Vagina (tissue), 2 donors: ENCODE measurements at regions not wholly inside any gene's neighbourhood (a gene's known extent, or its start where the extent isn't known, plus 50 kb on each side); places are given as distances from the start of the nearest gene placed in this dataset.
"Not testable (repeated sequence)": the region's sequence is repeated elsewhere in the genome, so short reads cannot be mapped to it uniquely, and the experiment has no call there.

ENCODE experiments used
- DNase-seq, 2 donors: peaks; one replicate each; pipeline ENCODE4 v3.0.0-alpha.2; 2017; ENCODE audit errors: extremely low spot score in 2 of 2
- H3K27ac ChIP-seq: fragments of 200-600 bp; sonication (generic); one replicate; pipeline ENCODE4 v1.5.1; 2019
- H3K27me3 ChIP-seq: fragments of 200-600 bp; sonication (generic); one replicate; pipeline ENCODE4 v1.5.1; 2019
- H3K36me3 ChIP-seq, 2 donors: fragments of 200-600 bp; sonication (generic); one replicate each; pipeline ENCODE4 v1.5.1; 2017 to 2019
- H3K4me1 ChIP-seq: fragments of 200-600 bp; sonication (generic); one replicate; pipeline ENCODE4 v1.5.1; 2019
- H3K4me3 ChIP-seq, 2 donors: fragments of 200-600 bp; sonication (generic); 1 replicate in 1 of 2; 2 replicates in 1 of 2; pipeline ENCODE4 v1.5.1; 2016 to 2019
- H3K9me3 ChIP-seq: fragments of 200-600 bp; sonication (generic); one replicate; pipeline ENCODE4 v1.5.1; 2019
- CTCF ChIP-seq, 3 experiments: fragments of 450-650 bp in 2 of 3; fragments of 200-600 bp in 1 of 3; sonication (generic) in 1 of 3; IDR thresholded peaks; one replicate each; pipeline ENCODE4 v1.5.1; 2017 to 2019; ENCODE audit warnings: antibody characterized with exemption in 3 of 3, mild to moderate bottlenecking in 2 of 3, moderate library complexity in 2 of 3
- POLR2A ChIP-seq, 2 donors: fragments of 450-650 bp; IDR thresholded peaks; one replicate each; pipeline ENCODE4 v1.6.1; 2017; ENCODE audit warnings: antibody characterized with exemption in 2 of 2, mild to moderate bottlenecking in 2 of 2, moderate library complexity in 2 of 2
- POLR2AphosphoS5 ChIP-seq, 2 donors: sonication (generic); formaldehyde crosslinking; IDR thresholded peaks; one replicate each; pipeline ENCODE4 v1.9.0; 2017; ENCODE audit warnings: antibody characterized with exemption in 2 of 2, mild to moderate bottlenecking in 2 of 2, low read depth in 1 of 2; ENCODE audit not compliant: insufficient read depth in 1 of 2
- intact Hi-C: fragments of 100-400 bp; cut with DNase I; formaldehyde crosslinking; loops from one replicate; pipeline ENCODE4 v1.15.1; 2023

- no peaks in the 10 kb centered on the region for H3K27me3 ChIP-seq
- no peaks in the 10 kb centered on the region for H3K4me1 ChIP-seq
- H3K9me3 ChIP-seq, result no peaks in the 10 kb centered on the region
- H3K27ac ChIP-seq, result no peak overlapping the region
- DNase-seq, result no peak
- intact Hi-C loops, result no loop called here
- no peaks in the 10 kb centered on the region for H3K36me3 ChIP-seq
- H3K4me3 ChIP-seq, result no peak overlapping the region
- no peak for TF ChIP-seq CTCF (IDR thresholded peaks at IDR 0.05)
- TF ChIP-seq POLR2A (IDR thresholded peaks at IDR 0.05), result no peak
- no peak for TF ChIP-seq POLR2AphosphoS5 (IDR thresholded peaks at IDR 0.05; ENCODE audit: insufficient read depth in 1 of 2, low read depth in 1 of 2)
Observed at GRCh38 chr3:159502986-159503385, 485.6 kb upstream of the IL12A start.

- H3K4me3 ChIP-seq, H3K27me3 ChIP-seq, DNase-seq, H3K36me3 ChIP-seq, H3K27ac ChIP-seq, H3K4me1 ChIP-seq, intact Hi-C loops, H3K9me3 ChIP-seq: not testable (repeated sequence)
Observed at GRCh38 chr3:159510988-159511387, 477.6 kb upstream of the IL12A start.

- intact Hi-C loops, result no loop called here
Observed at GRCh38 chr3:159513444-159513843, 475.2 kb upstream of the IL12A start.

GRCh38 chr3:159513867-159514380 is 474.7 kb upstream of the IL12A start:
- Histone ChIP-seq H3K4me3 (no peak overlapping the region), H3K36me3 (no peaks in the 10 kb centered on the region), H3K4me1 (no peaks in the 10 kb centered on the region), H3K27ac (no peak overlapping the region), H3K27me3 (no peaks in the 10 kb centered on the region), H3K9me3 (no peaks in the 10 kb centered on the region)
- intact Hi-C loops, result no loop called here
- no peak for DNase-seq
- TF ChIP-seq POLR2A (IDR thresholded peaks at IDR 0.05) (no peak), POLR2AphosphoS5 (IDR thresholded peaks at IDR 0.05; ENCODE audit: insufficient read depth in 1 of 2, low read depth in 1 of 2) (no peak), CTCF (IDR thresholded peaks at IDR 0.05) (no peak)

More at GRCh38 chr3:159513444-159513843, 475.2 kb upstream of the IL12A start:
- Histone ChIP-seq H3K4me1 (no peaks in the 10 kb centered on the region), H3K27ac (no peak overlapping the region), H3K9me3 (no peaks in the 10 kb centered on the region), H3K27me3 (no peaks in the 10 kb centered on the region), H3K36me3 (no peaks in the 10 kb centered on the region), H3K4me3 (no peak overlapping the region)
- no peak for DNase-seq
- TF ChIP-seq POLR2AphosphoS5 (IDR thresholded peaks at IDR 0.05; ENCODE audit: insufficient read depth in 1 of 2, low read depth in 1 of 2), result no peak
- TF ChIP-seq POLR2A (IDR thresholded peaks at IDR 0.05), result no peak
- no peak for TF ChIP-seq CTCF (IDR thresholded peaks at IDR 0.05)

GRCh38 chr3:159517105-159517504 is 471.5 kb upstream of the IL12A start:
- Histone ChIP-seq H3K36me3 (no peaks in the 10 kb centered on the region), H3K9me3 (no peaks in the 10 kb centered on the region), H3K27me3 (no peaks in the 10 kb centered on the region), H3K4me3 (no peak overlapping the region), H3K27ac (no peak overlapping the region), H3K4me1 (no peaks in the 10 kb centered on the region)
- intact Hi-C loops, result no loop called here
- TF ChIP-seq POLR2A (IDR thresholded peaks at IDR 0.05) (no peak), POLR2AphosphoS5 (IDR thresholded peaks at IDR 0.05; ENCODE audit: insufficient read depth in 1 of 2, low read depth in 1 of 2) (no peak), CTCF (IDR thresholded peaks at IDR 0.05) (no peak)
- DNase-seq, result no peak
